ENCODE measurements at regions not wholly inside any gene's neighbourhood (a gene's known extent, or its start where the extent isn't known, plus 50 kb on each side); places are given as distances from the start of the nearest gene placed in this dataset.
"Not testable (repeated sequence)": the region's sequence is repeated elsewhere in the genome, so short reads cannot be mapped to it uniquely, and the experiment has no call there.

GRCh38 chrX:39264023-39264422 lies 462.8 kb downstream of the MID1IP1 start:
- H3K27ac ChIP-seq, result no peak overlapping the region
- H3K9me3 ChIP-seq, result no peaks in the 10 kb centered on the region
- H3K4me3 ChIP-seq, result no peak overlapping the region
- TF ChIP-seq CTCF (IDR thresholded peaks at IDR 0.05) (no peak), POLR2A (IDR thresholded peaks at IDR 0.05) (no peak)
- no peak for DNase-seq
- no peaks in the 10 kb centered on the region for H3K4me1 ChIP-seq
- intact Hi-C loops (cut with DNase I; ENCODE audit: low total_unique reads), result no loop called here
- H3K27me3 ChIP-seq, result no peaks in the 10 kb centered on the region
- H3K36me3 ChIP-seq, result no peaks in the 10 kb centered on the region

GRCh38 chrX:39267176-39267575 lies 465.9 kb downstream of the MID1IP1 start:
- DNase-seq, result no peak
- no peak for TF ChIP-seq CTCF (IDR thresholded peaks at IDR 0.05)
- TF ChIP-seq POLR2A (IDR thresholded peaks at IDR 0.05), result no peak
- H3K4me1 ChIP-seq, result no peaks in the 10 kb centered on the region
- H3K4me3 ChIP-seq, result no peak overlapping the region
- no peak overlapping the region for H3K27ac ChIP-seq
- intact Hi-C loops (cut with DNase I; ENCODE audit: low total_unique reads), result no loop called here
- H3K27me3 ChIP-seq, result no peaks in the 10 kb centered on the region
- no peaks in the 10 kb centered on the region for H3K36me3 ChIP-seq
- no peaks in the 10 kb centered on the region for H3K9me3 ChIP-seq

GRCh38 chrX:39268207-39268606 lies 466.9 kb downstream of the MID1IP1 start:
- TF ChIP-seq CTCF (IDR thresholded peaks at IDR 0.05) (no peak), POLR2A (IDR thresholded peaks at IDR 0.05) (no peak)
- Histone ChIP-seq H3K9me3 (no peaks in the 10 kb centered on the region), H3K4me3 (no peak overlapping the region), H3K4me1 (no peaks in the 10 kb centered on the region), H3K27ac (no peak overlapping the region), H3K36me3 (no peaks in the 10 kb centered on the region), H3K27me3 (no peaks in the 10 kb centered on the region)
- DNase-seq, result no peak
- intact Hi-C loops (cut with DNase I; ENCODE audit: low total_unique reads), result no loop called here

GRCh38 chrX:39275500-39276068 lies 474.3 kb downstream of the MID1IP1 start:
- Histone ChIP-seq H3K4me3 (no peak overlapping the region), H3K36me3 (no peaks in the 10 kb centered on the region), H3K4me1 (no peaks in the 10 kb centered on the region), H3K9me3 (no peaks in the 10 kb centered on the region), H3K27ac (no peak overlapping the region), H3K27me3 (no peaks in the 10 kb centered on the region)
- intact Hi-C loops (cut with DNase I; ENCODE audit: low total_unique reads), result no loop called here
- no peak for DNase-seq
- TF ChIP-seq CTCF (IDR thresholded peaks at IDR 0.05), result no peak
- no peak for TF ChIP-seq POLR2A (IDR thresholded peaks at IDR 0.05)

- DNase-seq; H3K9me3 ChIP-seq; H3K36me3 ChIP-seq; H3K4me1 ChIP-seq; intact Hi-C loops (cut with DNase I; ENCODE audit: low total_unique reads); H3K27ac ChIP-seq; H3K27me3 ChIP-seq; H3K4me3 ChIP-seq: not testable (repeated sequence)
Observed at GRCh38 chrX:39277685-39278390, 476.6 kb downstream of the MID1IP1 start.

Data from uterus (tissue), 3 donors.